SH-SY5Y (cell line): ENCODE measurements at regions not wholly inside any gene's neighbourhood (a gene's known extent, or its start where the extent isn't known, plus 50 kb on each side); places are given as distances from the start of the nearest gene placed in this dataset.

Experiments used
- GATA2 ChIP-seq: IDR thresholded peaks from 2 replicates; pipeline ENCODE4 v1.6.1; 2011; ENCODE audit warnings: mild to moderate bottlenecking, low read depth, low read length
- GATA3 ChIP-seq: IDR thresholded peaks from 2 replicates; pipeline ENCODE4 v1.6.1; 2011; ENCODE audit warnings: low read depth, mild to moderate bottlenecking, low read length, moderate library complexity

GRCh38 chr7:119664601-119665000, 608.4 kb upstream of the KCND2 start:
- TF ChIP-seq GATA2 (no peak), GATA3 (no peak)
